ENCODE measurements at regions not wholly inside any gene's neighbourhood (a gene's known extent, or its start where the extent isn't known, plus 50 kb on each side); places are given as distances from the start of the nearest gene placed in this dataset.

DNA sequence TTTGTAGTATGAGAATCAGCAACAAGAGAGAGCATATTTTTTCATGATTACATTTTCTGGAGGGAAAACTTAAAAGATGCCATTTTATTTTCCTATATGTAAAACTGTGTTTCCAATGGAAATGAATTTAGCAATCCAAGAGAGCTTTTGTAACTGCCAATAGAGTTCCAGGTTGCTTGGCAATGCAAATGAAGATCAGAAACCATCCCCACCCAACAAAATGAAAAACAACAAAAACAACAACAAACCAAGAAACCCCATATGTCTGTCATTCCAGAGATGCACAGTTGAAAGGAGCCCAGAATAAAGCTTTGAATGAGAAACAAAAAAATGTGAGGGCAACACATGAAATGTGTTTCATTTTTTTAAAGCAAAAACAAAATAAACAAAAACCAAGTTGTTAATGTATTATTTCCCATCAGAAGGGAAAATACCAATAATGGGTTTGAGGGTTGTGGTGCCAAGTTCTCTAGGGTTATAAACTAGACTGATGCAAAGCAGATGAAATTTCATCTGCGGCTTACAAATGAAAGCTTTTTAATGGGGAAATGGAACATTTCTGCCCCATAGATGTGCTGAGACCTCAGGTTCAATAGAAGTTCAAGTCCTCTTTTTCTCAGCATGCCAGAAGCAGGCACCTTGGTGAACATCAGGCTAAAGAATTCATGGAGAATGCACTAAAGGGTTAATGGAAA, 121.5 kb upstream of the MCHR2 start:
- TF ChIP-seq, protein P1, sequence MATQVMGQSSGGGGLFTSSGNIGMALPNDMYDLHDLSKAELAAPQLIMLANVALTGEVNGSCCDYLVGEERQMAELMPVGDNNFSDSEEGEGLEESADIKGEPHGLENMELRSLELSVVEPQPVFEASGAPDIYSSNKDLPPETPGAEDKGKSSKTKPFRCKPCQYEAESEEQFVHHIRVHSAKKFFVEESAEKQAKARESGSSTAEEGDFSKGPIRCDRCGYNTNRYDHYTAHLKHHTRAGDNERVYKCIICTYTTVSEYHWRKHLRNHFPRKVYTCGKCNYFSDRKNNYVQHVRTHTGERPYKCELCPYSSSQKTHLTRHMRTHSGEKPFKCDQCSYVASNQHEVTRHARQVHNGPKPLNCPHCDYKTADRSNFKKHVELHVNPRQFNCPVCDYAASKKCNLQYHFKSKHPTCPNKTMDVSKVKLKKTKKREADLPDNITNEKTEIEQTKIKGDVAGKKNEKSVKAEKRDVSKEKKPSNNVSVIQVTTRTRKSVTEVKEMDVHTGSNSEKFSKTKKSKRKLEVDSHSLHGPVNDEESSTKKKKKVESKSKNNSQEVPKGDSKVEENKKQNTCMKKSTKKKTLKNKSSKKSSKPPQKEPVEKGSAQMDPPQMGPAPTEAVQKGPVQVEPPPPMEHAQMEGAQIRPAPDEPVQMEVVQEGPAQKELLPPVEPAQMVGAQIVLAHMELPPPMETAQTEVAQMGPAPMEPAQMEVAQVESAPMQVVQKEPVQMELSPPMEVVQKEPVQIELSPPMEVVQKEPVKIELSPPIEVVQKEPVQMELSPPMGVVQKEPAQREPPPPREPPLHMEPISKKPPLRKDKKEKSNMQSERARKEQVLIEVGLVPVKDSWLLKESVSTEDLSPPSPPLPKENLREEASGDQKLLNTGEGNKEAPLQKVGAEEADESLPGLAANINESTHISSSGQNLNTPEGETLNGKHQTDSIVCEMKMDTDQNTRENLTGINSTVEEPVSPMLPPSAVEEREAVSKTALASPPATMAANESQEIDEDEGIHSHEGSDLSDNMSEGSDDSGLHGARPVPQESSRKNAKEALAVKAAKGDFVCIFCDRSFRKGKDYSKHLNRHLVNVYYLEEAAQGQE (IDR thresholded peaks at IDR 0.05; ENCODE audit: insufficient read depth in 1 of 2, low read depth in 2 of 2, low read length in 2 of 2), result no peak
- TF ChIP-seq TAF1 (IDR thresholded peaks at IDR 0.05; ENCODE audit: borderline replicate concordance, insufficient read depth, low read length) (no peak), FOXP2 (optimal IDR thresholded peaks at IDR 0.05; ENCODE audit: borderline replicate concordance, extremely low read depth, extremely low read length, insufficient read depth) (no peak), SIN3A (IDR thresholded peaks at IDR 0.05; ENCODE audit: borderline replicate concordance, insufficient read depth, low read length) (no peak), POLR2AphosphoS5 (IDR thresholded peaks at IDR 0.05; ENCODE audit: low read depth, low read length) (no peak)

DNA sequence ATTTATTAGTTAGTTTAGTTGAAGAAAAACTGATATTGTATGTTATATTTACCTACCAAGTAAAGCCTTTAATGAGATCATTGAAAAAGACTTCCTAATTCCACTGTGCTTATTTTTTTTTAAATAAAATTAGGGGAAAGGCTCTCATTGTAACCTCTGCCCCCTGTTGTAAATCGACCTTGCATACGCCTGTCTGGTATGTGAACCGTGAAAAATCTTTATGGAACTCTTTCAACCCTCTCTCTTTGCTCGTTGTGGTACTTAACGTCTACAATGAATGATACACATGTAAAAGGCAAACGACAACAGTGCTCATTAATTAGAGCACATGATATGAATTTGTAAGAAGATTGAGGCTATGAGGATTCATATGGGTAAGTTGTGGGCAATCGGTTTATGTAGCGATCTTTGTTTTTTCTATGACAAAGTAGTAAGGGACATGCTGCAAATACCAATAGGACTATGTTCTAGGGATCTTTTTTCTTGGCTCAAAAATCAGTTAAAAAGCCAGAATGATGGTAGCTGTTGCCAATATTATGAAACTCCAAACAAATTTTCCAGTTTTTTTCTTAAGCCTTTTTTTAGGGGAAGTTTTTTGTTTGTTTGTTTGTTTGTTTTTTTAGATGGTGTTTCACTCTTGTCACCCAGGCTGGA, 119.0 kb upstream of the MCHR2 start:
- TF ChIP-seq TAF1 (IDR thresholded peaks at IDR 0.05; ENCODE audit: borderline replicate concordance, insufficient read depth, low read length), result no peak
- TF ChIP-seq, protein P1 (IDR thresholded peaks at IDR 0.05; ENCODE audit: insufficient read depth in 1 of 2, low read depth in 2 of 2, low read length in 2 of 2), result no peak
- TF ChIP-seq POLR2AphosphoS5 (IDR thresholded peaks at IDR 0.05; ENCODE audit: low read depth, low read length), result no peak
- no peak for TF ChIP-seq FOXP2 (optimal IDR thresholded peaks at IDR 0.05; ENCODE audit: borderline replicate concordance, extremely low read depth, extremely low read length, insufficient read depth)
- no peak for TF ChIP-seq SIN3A (IDR thresholded peaks at IDR 0.05; ENCODE audit: borderline replicate concordance, insufficient read depth, low read length)

DNA sequence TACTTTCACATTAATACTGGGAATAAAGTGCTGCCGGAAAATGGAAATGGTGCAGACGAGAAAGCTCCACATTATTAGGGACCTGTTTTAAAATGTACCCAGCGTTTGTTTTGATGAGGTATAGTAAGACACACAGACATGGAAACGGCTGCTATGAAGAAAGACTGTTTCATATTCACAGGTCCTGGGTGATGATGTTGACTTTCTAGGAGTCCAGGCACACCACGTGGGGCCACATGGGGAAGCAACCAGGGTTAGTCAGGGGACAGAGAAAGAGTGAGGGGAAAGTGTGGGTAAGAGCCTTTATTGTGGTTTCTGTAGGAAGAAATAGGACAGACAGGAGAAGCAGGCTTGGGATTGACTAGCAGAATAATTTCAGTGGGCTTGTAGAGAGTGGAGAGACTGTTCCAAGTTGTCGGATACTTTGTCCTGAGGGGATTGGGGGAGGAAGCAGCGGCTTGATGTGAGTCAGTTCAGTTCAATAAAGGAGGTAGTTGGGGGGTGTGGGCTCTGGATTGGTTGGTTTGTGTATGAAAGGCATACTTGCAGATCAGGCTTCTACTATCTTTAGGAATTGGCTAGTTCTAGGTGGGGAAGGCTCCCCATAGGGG, 112.0 kb upstream of the MCHR2 start:
- no peak for TF ChIP-seq TAF1 (IDR thresholded peaks at IDR 0.05; ENCODE audit: borderline replicate concordance, insufficient read depth, low read length)
- no peak for TF ChIP-seq FOXP2 (optimal IDR thresholded peaks at IDR 0.05; ENCODE audit: borderline replicate concordance, extremely low read depth, extremely low read length, insufficient read depth)
- TF ChIP-seq, protein P1 (IDR thresholded peaks at IDR 0.05; ENCODE audit: insufficient read depth in 1 of 2, low read depth in 2 of 2, low read length in 2 of 2), result no peak
- TF ChIP-seq SIN3A (IDR thresholded peaks at IDR 0.05; ENCODE audit: borderline replicate concordance, insufficient read depth, low read length), result no peak
- no peak for TF ChIP-seq POLR2AphosphoS5 (IDR thresholded peaks at IDR 0.05; ENCODE audit: low read depth, low read length)

DNA sequence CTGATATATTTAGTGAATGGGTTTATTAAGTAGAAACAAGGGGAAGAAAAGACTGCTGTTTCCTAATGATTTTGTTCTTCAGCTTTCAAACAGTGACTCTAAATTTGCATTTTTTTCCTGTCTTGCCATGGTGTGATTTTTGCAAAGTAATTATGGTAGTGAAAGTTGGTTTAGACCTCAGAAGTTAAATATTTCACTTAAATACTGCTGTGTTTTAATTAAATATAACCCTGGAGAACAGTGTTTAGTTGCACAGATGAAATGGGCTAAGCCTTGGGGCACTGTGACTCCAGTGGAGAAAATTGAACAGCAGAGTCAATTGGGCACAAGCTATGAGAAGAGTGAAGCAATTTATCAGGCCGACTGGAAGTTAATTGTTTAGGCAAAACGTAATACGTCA, 111.1 kb upstream of the MCHR2 start:
- TF ChIP-seq SIN3A (IDR thresholded peaks at IDR 0.05; ENCODE audit: borderline replicate concordance, insufficient read depth, low read length), result no peak
- TF ChIP-seq, protein P1 (IDR thresholded peaks at IDR 0.05; ENCODE audit: insufficient read depth in 1 of 2, low read depth in 2 of 2, low read length in 2 of 2), result no peak
- TF ChIP-seq TAF1 (IDR thresholded peaks at IDR 0.05; ENCODE audit: borderline replicate concordance, insufficient read depth, low read length), result no peak
- TF ChIP-seq FOXP2 (optimal IDR thresholded peaks at IDR 0.05; ENCODE audit: borderline replicate concordance, extremely low read depth, extremely low read length, insufficient read depth), result no peak
- TF ChIP-seq POLR2AphosphoS5 (IDR thresholded peaks at IDR 0.05; ENCODE audit: low read depth, low read length), result no peak
